H1 (cell line): ENCODE measurements at regions not wholly inside any gene's neighbourhood (a gene's known extent, or its start where the extent isn't known, plus 50 kb on each side); places are given as distances from the start of the nearest gene placed in this dataset.
A peak's percentile ranks its signal among the peaks of the same experiment; 100 is the strongest.

ENCODE experiments used
- CTCF ChIA-PET: fragments of 300-600 bp; sonication (Branson Sonifier 250); formaldehyde crosslinking; loops from one replicate; lab custom pipeline; 2021; ENCODE audit not compliant: partially characterized antibody; lab: Charles Lee
- POLR2A ChIA-PET: fragments of 300-600 bp; sonication (Branson Sonifier 250); formaldehyde crosslinking; loops from one replicate; lab custom pipeline; 2021; ENCODE audit warnings: inconsistent platforms; ENCODE audit not compliant: partially characterized antibody; lab: Charles Lee
- DNase-seq, 2 experiments: peaks; one replicate each; pipeline versions ENCODE4 v3.0.0 to v3.0.0-alpha.2; 2010 to 2022; ENCODE audit warnings: low spot score in 2 of 2, low read depth in 1 of 2, mixed read lengths in 1 of 2
- FAIRE-seq: peaks from 2 replicates; lab custom pipeline; 2011; peaks lifted over from hg19 to GRCh38; lab: Jason Lieb, UNC
- H2AFZ ChIP-seq: 2 replicates; pipeline ENCODE4 v1.8.1; 2012; ENCODE audit warnings: low read length, inconsistent platforms
- H2AK5ac ChIP-seq: 2 replicates; pipeline ENCODE4 v1.6.1; 2013; ENCODE audit warnings: low read depth, low read length
- H2BK120ac ChIP-seq: replicated peaks from 2 replicates; pipeline ENCODE3; 2013; ENCODE audit warnings: low read depth, low read length, inconsistent platforms
- H2BK12ac ChIP-seq: 2 replicates; pipeline ENCODE4 v1.6.1; 2013; ENCODE audit warnings: low read depth, low read length
- H2BK15ac ChIP-seq: 2 replicates; pipeline ENCODE4 v1.6.1; 2013; ENCODE audit warnings: low read length
- H2BK20ac ChIP-seq: 2 replicates; pipeline ENCODE4 v1.6.1; 2013; ENCODE audit warnings: low read length
- H2BK5ac ChIP-seq: 2 replicates; pipeline ENCODE4 v1.6.1; 2013; ENCODE audit warnings: low read depth, low read length
- H3K14ac ChIP-seq: 2 replicates; pipeline ENCODE4 v1.6.1; 2013; ENCODE audit warnings: inconsistent platforms; ENCODE audit not compliant: insufficient read length
- H3K18ac ChIP-seq: 2 replicates; pipeline ENCODE4 v1.6.1; 2013; ENCODE audit warnings: low read length; ENCODE audit errors: extremely low read depth
- H3K23ac ChIP-seq: 2 replicates; pipeline ENCODE4 v1.6.1; 2013; ENCODE audit warnings: inconsistent platforms; ENCODE audit not compliant: insufficient read length
- H3K23me2 ChIP-seq: 2 replicates; pipeline ENCODE4 v1.6.1; 2013; ENCODE audit warnings: low read depth, low read length
- H3K27ac ChIP-seq: 2 replicates; pipeline ENCODE4 v1.6.1; 2011; ENCODE audit warnings: low read depth, low read length, inconsistent platforms
- H3K27me3 ChIP-seq, 4 experiments: replicated peaks in 1 of 4; 1 replicate in 1 of 4; 2 replicates in 3 of 4; pipeline versions ENCODE4 v1.6.1 to v1.8.1; 2011 to 2013; ENCODE audit warnings: low read length in 3 of 4, mild to moderate bottlenecking in 3 of 4, inconsistent platforms in 2 of 4, mixed read lengths in 2 of 4, moderate library complexity in 1 of 4; ENCODE audit not compliant: control insufficient read depth in 3 of 4, insufficient read depth in 3 of 4; ENCODE audit errors: extremely low read depth in 1 of 4
- H3K36me3 ChIP-seq, 4 experiments: 2 replicates each; pipeline versions ENCODE4 v1.6.1 to v1.8.1; 2011 to 2013; ENCODE audit warnings: mild to moderate bottlenecking in 4 of 4, low read length in 3 of 4, moderate library complexity in 2 of 4, control low read depth in 1 of 4, inconsistent platforms in 1 of 4; ENCODE audit not compliant: insufficient read depth in 4 of 4, control insufficient read depth in 2 of 4
- H3K4ac ChIP-seq: replicated peaks from 2 replicates; pipeline ENCODE3; 2013; ENCODE audit warnings: low read length, low read depth, mixed read lengths, inconsistent platforms; ENCODE audit not compliant: insufficient read length
- H3K4me1 ChIP-seq, 4 experiments: replicated peaks in 1 of 4; 1 replicate in 1 of 4; 2 replicates in 3 of 4; pipeline versions ENCODE4 v1.6.1 to v1.8.1; 2011 to 2013; ENCODE audit warnings: low read length in 3 of 4, inconsistent platforms in 2 of 4, mixed read lengths in 1 of 4; ENCODE audit not compliant: insufficient read depth in 4 of 4, control insufficient read depth in 3 of 4
- H3K4me2 ChIP-seq, 2 experiments: 2 replicates each; pipeline versions ENCODE4 v1.6.1 to v1.8.1; 2011 to 2013; ENCODE audit warnings: low read depth in 2 of 2, low read length in 2 of 2, control low read depth in 1 of 2, inconsistent platforms in 1 of 2, mild to moderate bottlenecking in 1 of 2; ENCODE audit not compliant: insufficient read depth in 1 of 2
- H3K4me3 ChIP-seq, 4 experiments: fragments of 200-600, 300-600 bp in 1 of 4; sonication (generic), shearing (Covaris generic), sonication (Bioruptor Twin) in 1 of 4; 2 replicates each; pipeline versions ENCODE4 v1.5.1 to v1.8.1; 2011 to 2016; ENCODE audit warnings: low read length in 4 of 4, low read depth in 3 of 4, control low read depth in 2 of 4, inconsistent platforms in 2 of 4, mild to moderate bottlenecking in 2 of 4, mixed read lengths in 1 of 4, moderate library complexity in 1 of 4; ENCODE audit not compliant: insufficient read depth in 2 of 4; ENCODE audit errors: extremely low read depth in 1 of 4
- H3K56ac ChIP-seq: replicated peaks from 2 replicates; pipeline ENCODE3; 2013; ENCODE audit warnings: low read depth, mild to moderate bottlenecking, mixed read lengths, low read length, inconsistent platforms; ENCODE audit not compliant: insufficient read length
- H3K79me1 ChIP-seq: 2 replicates; pipeline ENCODE4 v1.6.1; 2013; ENCODE audit warnings: low read depth, low read length, control low read depth
- H3K79me2 ChIP-seq, 2 experiments: 2 replicates each; pipeline versions ENCODE4 v1.6.1 to v1.8.1; 2012 to 2013; ENCODE audit warnings: low read length in 2 of 2, mild to moderate bottlenecking in 2 of 2, inconsistent platforms in 1 of 2; ENCODE audit not compliant: insufficient read depth in 2 of 2, control insufficient read depth in 1 of 2
- H3K9ac ChIP-seq, 4 experiments: replicated peaks in 1 of 4; 1 replicate in 1 of 4; 2 replicates in 3 of 4; pipeline versions ENCODE4 v1.6.1 to v1.8.1; 2011 to 2013; ENCODE audit warnings: low read depth in 3 of 4, low read length in 3 of 4, control low read depth in 2 of 4, mild to moderate bottlenecking in 2 of 4, moderate library complexity in 2 of 4, inconsistent platforms in 1 of 4; ENCODE audit errors: extremely low read depth in 1 of 4
- H3K9me3 ChIP-seq, 2 experiments: 2 replicates each; pipeline versions ENCODE4 v1.6.1 to v1.8.1; 2012 to 2013; ENCODE audit warnings: mild to moderate bottlenecking in 2 of 2, moderate library complexity in 2 of 2, control low read depth in 1 of 2, inconsistent platforms in 1 of 2, low read depth in 1 of 2, low read length in 1 of 2, mixed read lengths in 1 of 2; ENCODE audit not compliant: insufficient read depth in 2 of 2
- H4K20me1 ChIP-seq, 2 experiments: replicated peaks in 1 of 2; 2 replicates each; pipeline versions ENCODE3 to v1.8.1; 2011 to 2013; ENCODE audit warnings: inconsistent platforms in 2 of 2, low read length in 2 of 2, mild to moderate bottlenecking in 1 of 2; ENCODE audit not compliant: insufficient read depth in 2 of 2, control insufficient read depth in 1 of 2
- H4K5ac ChIP-seq: 2 replicates; pipeline ENCODE4 v1.6.1; 2013; ENCODE audit warnings: low read length, low read depth, mixed read lengths, inconsistent platforms; ENCODE audit not compliant: insufficient read length
- H4K8ac ChIP-seq: 2 replicates; pipeline ENCODE4 v1.8.0; 2013; ENCODE audit warnings: mild to moderate bottlenecking, moderate library complexity, low read length, inconsistent platforms; ENCODE audit not compliant: insufficient read depth; ENCODE audit errors: extremely low read depth
- H4K91ac ChIP-seq: replicated peaks from 2 replicates; pipeline ENCODE3; 2013; ENCODE audit warnings: low read length, mixed read lengths, inconsistent platforms; ENCODE audit not compliant: insufficient read length
- BRCA1 ChIP-seq: IDR thresholded peaks from 2 replicates; pipeline ENCODE4 v1.6.1; 2012; ENCODE audit warnings: low read depth, low read length, improper control_type of control experiment
- RAD21 ChIP-seq, 2 experiments: IDR thresholded peaks in 1 of 2; conservative IDR thresholded peaks in 1 of 2; 2 replicates each; pipeline ENCODE4 v1.6.1; 2011; ENCODE audit warnings: low read depth in 2 of 2, low read length in 2 of 2, improper control_type of control experiment in 1 of 2, inconsistent platforms in 1 of 2, mild to moderate bottlenecking in 1 of 2, moderate library complexity in 1 of 2
- WGBS, 2 experiments: shearing (Covaris generic) in 1 of 2; methylation state at CpG; one replicate each; pipeline versions ENCODE4 v1.1.6 to v1.1.7; 2013 to 2015; ENCODE audit warnings: low lambda C conversion rate in 2 of 2, mixed read lengths in 2 of 2, inconsistent platforms in 1 of 2, low coverage in 1 of 2, missing lambda C conversion rate in 1 of 2; ENCODE audit not compliant: insufficient replicate concordance in 2 of 2, insufficient coverage in 1 of 2, insufficient read length in 1 of 2; ENCODE audit errors: extremely low coverage in 1 of 2, missing lambda C conversion rate in 1 of 2; 5-methylcytosine and 5-hydroxymethylcytosine counted together
- TF ChIP-seq, protein P1 (sequence below), 3 experiments: IDR thresholded peaks; 1 replicate in 2 of 3; 2 replicates in 1 of 3; pipeline versions ENCODE4 v1.5.1 to v1.6.1; 2011; ENCODE audit warnings: low read length in 3 of 3, mild to moderate bottlenecking in 3 of 3, inconsistent platforms in 2 of 3, low read depth in 1 of 3, moderate library complexity in 1 of 3; ENCODE audit not compliant: insufficient read depth in 1 of 3; ENCODE audit errors: control extremely low read depth in 1 of 3

- Histone ChIP-seq H2BK120ac (no peak overlapping the region), H4K20me1 (no peaks in the 10 kb centered on the region), H3K23ac (no peak overlapping the region), H2AK5ac (no peak overlapping the region), H2BK5ac (no peak overlapping the region), H3K4me2 (no peak overlapping the region), H3K4me3 (no peak overlapping the region), H3K4ac (no peak overlapping the region), H3K4me1 (no peaks in the 10 kb centered on the region; a peak in 1 of 7 replicates), H3K36me3 (no peaks in the 10 kb centered on the region), H3K18ac (no peak overlapping the region), H4K8ac (no peak overlapping the region), H3K14ac (no peak overlapping the region), H4K91ac (no peak overlapping the region), H3K79me1 (no peaks in the 10 kb centered on the region), H2BK15ac (no peak overlapping the region), H2BK12ac (no peak overlapping the region), H2AFZ (no peak overlapping the region), H3K27ac (no peak overlapping the region), H3K9ac (no peak overlapping the region), H4K5ac (no peak overlapping the region), H3K79me2 (no peaks in the 10 kb centered on the region), H3K9me3 (no peaks in the 10 kb centered on the region), H3K56ac (no peak overlapping the region), H2BK20ac (no peak overlapping the region), H3K23me2 (no peaks in the 10 kb centered on the region; the same call in 1 of the 2 replicates), H3K27me3 (0 out of 7 replicates have a peak, but pooled peaks cover 0 to 3% (median 0%) of the 10 kb centered on the region in 4 experiments)
- POLR2A ChIA-PET: no interaction called here
- DNase-seq: no peak
- 66% methylated on average over 2 of the region's 2 CpGs; no CpG with 5 or more reads in 1 of the 2 experiments for WGBS, 2 experiments
- no peak for FAIRE-seq
- CTCF ChIA-PET: interaction anchor here (0.7 to 4.7 kb wide), 29 partner anchors 9 to 551 kb away, joined by 3 to 46 read pairs (median 3); no protein-coding TSS in a partner anchor
- TF ChIP-seq BRCA1 (no peak), RAD21 (IDR thresholded peaks at IDR 0.05 in 1 of 2, conservative IDR thresholded peaks at IDR 0.05 in 1 of 2; ENCODE audit: low read depth in 2 of 2, low read length in 2 of 2) (peak; percentile 78 to 81)
- TF ChIP-seq, protein P1, sequence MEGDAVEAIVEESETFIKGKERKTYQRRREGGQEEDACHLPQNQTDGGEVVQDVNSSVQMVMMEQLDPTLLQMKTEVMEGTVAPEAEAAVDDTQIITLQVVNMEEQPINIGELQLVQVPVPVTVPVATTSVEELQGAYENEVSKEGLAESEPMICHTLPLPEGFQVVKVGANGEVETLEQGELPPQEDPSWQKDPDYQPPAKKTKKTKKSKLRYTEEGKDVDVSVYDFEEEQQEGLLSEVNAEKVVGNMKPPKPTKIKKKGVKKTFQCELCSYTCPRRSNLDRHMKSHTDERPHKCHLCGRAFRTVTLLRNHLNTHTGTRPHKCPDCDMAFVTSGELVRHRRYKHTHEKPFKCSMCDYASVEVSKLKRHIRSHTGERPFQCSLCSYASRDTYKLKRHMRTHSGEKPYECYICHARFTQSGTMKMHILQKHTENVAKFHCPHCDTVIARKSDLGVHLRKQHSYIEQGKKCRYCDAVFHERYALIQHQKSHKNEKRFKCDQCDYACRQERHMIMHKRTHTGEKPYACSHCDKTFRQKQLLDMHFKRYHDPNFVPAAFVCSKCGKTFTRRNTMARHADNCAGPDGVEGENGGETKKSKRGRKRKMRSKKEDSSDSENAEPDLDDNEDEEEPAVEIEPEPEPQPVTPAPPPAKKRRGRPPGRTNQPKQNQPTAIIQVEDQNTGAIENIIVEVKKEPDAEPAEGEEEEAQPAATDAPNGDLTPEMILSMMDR (IDR thresholded peaks at IDR 0.05; ENCODE audit: control extremely low read depth in 1 of 3, insufficient read depth in 1 of 3, low read depth in 1 of 3, low read length in 3 of 3): peak; percentile 68 to 74 (median 72)
- TF ChIP-seq, all 59 proteins: peak for 2
Measured at GRCh38 chr15:98142572-98142971, 182.1 kb downstream of the ARRDC4 start.
